Endodermal cell (in vitro differentiated cells): ENCODE measurements at regions not wholly inside any gene's neighbourhood (a gene's known extent, or its start where the extent isn't known, plus 50 kb on each side); places are given as distances from the start of the nearest gene placed in this dataset.

Source experiments
- DNase-seq: peaks from one replicate; pipeline ENCODE4 v3.0.0-alpha.2; 2017
- H3K27ac ChIP-seq: 2 replicates; pipeline ENCODE4 v1.5.1; 2013; ENCODE audit warnings: mild to moderate bottlenecking, low read depth, low read length, moderate library complexity
- H3K27me3 ChIP-seq: 2 replicates; pipeline ENCODE4 v1.6.1; 2013; ENCODE audit warnings: mild to moderate bottlenecking, low read length, moderate library complexity; ENCODE audit not compliant: insufficient read depth, control insufficient read depth, poor library complexity, severe bottlenecking
- H3K36me3 ChIP-seq: 2 replicates; pipeline ENCODE4 v1.7.0; 2013; ENCODE audit warnings: mild to moderate bottlenecking, low read length, moderate library complexity; ENCODE audit not compliant: control insufficient read depth, insufficient read depth
- H3K4me1 ChIP-seq: one replicate; pipeline ENCODE4 v1.7.0; 2013; ENCODE audit warnings: low read length; ENCODE audit not compliant: control insufficient read depth, insufficient read depth
- H3K4me3 ChIP-seq: 2 replicates; pipeline ENCODE4 v1.5.1; 2013; ENCODE audit warnings: mild to moderate bottlenecking, low read length, moderate library complexity
- H3K9ac ChIP-seq: 2 replicates; pipeline ENCODE4 v1.6.1; 2013; ENCODE audit warnings: mild to moderate bottlenecking, low read length, moderate library complexity; ENCODE audit not compliant: poor library complexity, severe bottlenecking; ENCODE audit errors: extremely low read depth
- H3K9me3 ChIP-seq: 2 replicates; pipeline ENCODE4 v1.6.1; 2013; ENCODE audit warnings: mild to moderate bottlenecking, low read length, moderate library complexity; ENCODE audit not compliant: control insufficient read depth
- H3K27ac Mint-ChIP-seq: 2 replicates; pipeline ENCODE4 v1.8.0; 2020; ENCODE audit warnings: mixed read lengths
- H3K27me3 Mint-ChIP-seq: 2 replicates; pipeline ENCODE4 v1.8.0; 2021; ENCODE audit warnings: mild to moderate bottlenecking, mixed read lengths; ENCODE audit not compliant: insufficient read depth
- H3K36me3 Mint-ChIP-seq: 2 replicates; pipeline ENCODE4 v1.8.0; 2020; ENCODE audit warnings: low read depth, mixed read lengths
- H3K4me1 Mint-ChIP-seq: 2 replicates; pipeline ENCODE4 v1.8.0; 2020; ENCODE audit warnings: mixed read lengths
- H3K4me3 Mint-ChIP-seq: 2 replicates; pipeline ENCODE4 v1.8.0; 2020; ENCODE audit warnings: mild to moderate bottlenecking, moderate library complexity, mixed read lengths
- H3K9me3 Mint-ChIP-seq: 2 replicates; pipeline ENCODE4 v1.8.0; 2020; ENCODE audit warnings: mild to moderate bottlenecking, mixed read lengths
- CTCF ChIP-seq: fragments of 200-600 bp; sonication (generic); conservative IDR thresholded peaks from 2 replicates; pipeline ENCODE4 v1.5.0; 2021; ENCODE audit warnings: antibody characterized with exemption, mild to moderate bottlenecking
- WGBS, 2 experiments: methylation state at CpG; one replicate each; pipeline versions ENCODE4 v1.1.5 to v1.1.7; 2013; ENCODE audit warnings: missing lambda C conversion rate in 2 of 2, mixed read lengths in 1 of 2; ENCODE audit not compliant: insufficient coverage in 1 of 2, insufficient read length in 1 of 2; 5-methylcytosine and 5-hydroxymethylcytosine counted together

GRCh38 chr4:187065396-187065795 is 341.7 kb upstream of the FAT1 start:
- no peak for TF ChIP-seq CTCF
- WGBS, 2 experiments: 100% methylated on average over 1 of the region's 1 CpG; no CpG with 5 or more reads in 1 of the 2 experiments
- no peak overlapping the region for H3K4me3 ChIP-seq

GRCh38 chr4:187065806-187066205 is 342.1 kb upstream of the FAT1 start:
- no peaks in the 10 kb centered on the region for H3K9me3 Mint-ChIP-seq
- no peak overlapping the region for H3K4me3 ChIP-seq
- no peaks in the 10 kb centered on the region for H3K36me3 ChIP-seq
- no peaks in the 10 kb centered on the region for H3K27me3 ChIP-seq
- no peak for TF ChIP-seq CTCF
- DNase-seq: no peak
- no peak overlapping the region for H3K27ac ChIP-seq
- H3K4me1 Mint-ChIP-seq: peaks cover 3% of the 10 kb centered on the region
- peaks cover 2% of the 10 kb centered on the region for H3K27me3 Mint-ChIP-seq
- no peaks in the 10 kb centered on the region for H3K36me3 Mint-ChIP-seq
- WGBS, 2 experiments: 96% methylated on average over 11 to 13 of the region's 13 CpGs
- no peak overlapping the region for H3K4me3 Mint-ChIP-seq
- no peaks in the 10 kb centered on the region for H3K4me1 ChIP-seq
- H3K9ac ChIP-seq: no peak overlapping the region
- no peak overlapping the region for H3K27ac Mint-ChIP-seq
- no peaks in the 10 kb centered on the region for H3K9me3 ChIP-seq

More at GRCh38 chr4:187065396-187065795, 341.7 kb upstream of the FAT1 start:
- Mint-ChIP-seq H3K27me3 (peaks cover 2% of the 10 kb centered on the region), H3K4me1 (no peaks in the 10 kb centered on the region), H3K9me3 (no peaks in the 10 kb centered on the region), H3K27ac (no peak overlapping the region), H3K4me3 (no peak overlapping the region), H3K36me3 (no peaks in the 10 kb centered on the region)
- Histone ChIP-seq H3K4me1 (no peaks in the 10 kb centered on the region), H3K36me3 (no peaks in the 10 kb centered on the region), H3K9ac (no peak overlapping the region), H3K27me3 (no peaks in the 10 kb centered on the region), H3K27ac (no peak overlapping the region), H3K9me3 (no peaks in the 10 kb centered on the region)
- no peak for DNase-seq

- no peak overlapping the region for H3K4me3 ChIP-seq
- WGBS, 2 experiments: 56 to 89% methylated on average over 8 to 10 of the region's 10 CpGs
- H3K9me3 ChIP-seq: no peaks in the 10 kb centered on the region
- Mint-ChIP-seq H3K9me3 (no peaks in the 10 kb centered on the region), H3K27ac (no peak overlapping the region), H3K4me3 (no peak overlapping the region), H3K27me3 (peaks cover 2% of the 10 kb centered on the region), H3K36me3 (no peaks in the 10 kb centered on the region), H3K4me1 (peaks cover 6% of the 10 kb centered on the region)
- H3K27ac ChIP-seq: no peak overlapping the region
- H3K36me3 ChIP-seq: no peaks in the 10 kb centered on the region
- no peak overlapping the region for H3K9ac ChIP-seq
- no peak for DNase-seq
- H3K4me1 ChIP-seq: no peaks in the 10 kb centered on the region
- H3K27me3 ChIP-seq: no peaks in the 10 kb centered on the region
- TF ChIP-seq CTCF: no peak
Observed at GRCh38 chr4:187069398-187069797, 345.7 kb upstream of the FAT1 start.
